HepG2 (cell line): ENCODE measurements at regions not wholly inside any gene's neighbourhood (a gene's known extent, or its start where the extent isn't known, plus 50 kb on each side); places are given as distances from the start of the nearest gene placed in this dataset.

ENCODE experiments used
- ATAC-seq: fragments of 200-7000 bp; cut with Tn5 transposase; 3 replicates; pipeline ENCODE4 v1.9.1; 2020; ENCODE audit warnings: mild to moderate bottlenecking, moderate library complexity
- BruUV-seq: library from RNA; stranded (reverse); fragments of 400-500 nt; replicated peaks from 2 replicates; lab custom pipeline; 2021; lab: Mats Ljungman, UMichigan
- CTCF ChIA-PET: fragments of 300-600 bp; formaldehyde crosslinking; extraction: SDS; loops from one replicate; lab custom pipeline; 2021; ENCODE audit warnings: low total read pairs, inconsistent platforms, low intra/inter-chr PET ratio; lab: Yijun Ruan, JAX
- POLR2A ChIA-PET: fragments of 350-600 bp; sonication (Branson Sonifier 250); formaldehyde crosslinking; loops from one replicate; lab custom pipeline; 2020; ENCODE audit warnings: antibody characterized with exemption, inconsistent platforms; lab: Yijun Ruan, JAX
- DNase-seq: peaks from one replicate; pipeline ENCODE4 v3.0.0-alpha.2; 2015; ENCODE audit warnings: low spot score
- FAIRE-seq: peaks from 3 replicates; lab custom pipeline; 2011; peaks lifted over from hg19 to GRCh38; lab: Jason Lieb, UNC
- H2AFZ ChIP-seq: one replicate; pipeline ENCODE4 v1.6.1; 2011; ENCODE audit warnings: low read length, inconsistent platforms
- H3K27ac ChIP-seq: fragments of 300-600 bp; 3 replicates; pipeline ENCODE4 v1.8.0; 2011; ENCODE audit warnings: mixed run types, mild to moderate bottlenecking, mixed read lengths, low read length, inconsistent platforms; ENCODE audit not compliant: insufficient read depth; ENCODE audit errors: extremely low read length
- H3K27me3 ChIP-seq, 2 experiments: fragments of 200-600 bp in 1 of 2; 2 replicates in 1 of 2; 3 replicates in 1 of 2; pipeline versions ENCODE4 v1.6.0 to v1.8.0; 2011; ENCODE audit warnings: low read length in 2 of 2, mild to moderate bottlenecking in 2 of 2, moderate library complexity in 2 of 2, inconsistent platforms in 1 of 2; ENCODE audit not compliant: insufficient read depth in 2 of 2, control insufficient read depth in 1 of 2
- H3K36me3 ChIP-seq, 2 experiments: fragments of 200-600 bp in 1 of 2; replicated peaks in 1 of 2; 2 replicates in 1 of 2; 3 replicates in 1 of 2; pipeline versions ENCODE4 v1.5.1 to v1.8.0; 2011; ENCODE audit warnings: low read length in 2 of 2, inconsistent platforms in 1 of 2; ENCODE audit not compliant: insufficient read depth in 2 of 2, control insufficient read depth in 1 of 2
- H3K4me1 ChIP-seq: 2 replicates; pipeline ENCODE4 v1.5.1; 2012; ENCODE audit warnings: low read length, inconsistent platforms; ENCODE audit not compliant: insufficient read depth
- H3K4me2 ChIP-seq: 2 replicates; pipeline ENCODE4 v1.6.0; 2011; ENCODE audit warnings: low read depth, low read length, inconsistent platforms
- H3K4me3 ChIP-seq, 3 experiments: fragments of 200-600 bp in 1 of 3; sonication (generic), shearing (Covaris generic) in 1 of 3; replicated peaks in 1 of 3; 2 replicates each; pipeline ENCODE4 v1.5.1; 2011 to 2016; ENCODE audit warnings: low read length in 3 of 3, inconsistent platforms in 2 of 3, low read depth in 2 of 3, mild to moderate bottlenecking in 2 of 3, control low read depth in 1 of 3, mixed read lengths in 1 of 3; ENCODE audit not compliant: insufficient read depth in 1 of 3
- H3K79me2 ChIP-seq: one replicate; pipeline ENCODE4 v1.6.1; 2011; ENCODE audit warnings: low read length, inconsistent platforms; ENCODE audit not compliant: insufficient read depth
- H3K9ac ChIP-seq: 2 replicates; pipeline ENCODE4 v1.6.0; 2011; ENCODE audit warnings: mild to moderate bottlenecking, low read depth, low read length, inconsistent platforms; ENCODE audit not compliant: insufficient read depth
- H3K9me3 ChIP-seq: 2 replicates; pipeline ENCODE4 v1.5.1; 2012; ENCODE audit warnings: mild to moderate bottlenecking, low read length
- H4K20me1 ChIP-seq: 2 replicates; pipeline ENCODE4 v1.6.0; 2011; ENCODE audit warnings: inconsistent platforms, mild to moderate bottlenecking, low read length, moderate library complexity; ENCODE audit not compliant: insufficient read depth
- GABPA ChIP-seq, 2 experiments: IDR thresholded peaks; 2 replicates each; pipeline ENCODE4 v1.6.1; 2011 to 2016; ENCODE audit warnings: low read depth in 2 of 2, low read length in 1 of 2, missing biosample characterization in 1 of 2, missing genetic modification characterization in 1 of 2
- MAF1 ChIP-seq: sonication (generic); formaldehyde crosslinking; IDR thresholded peaks from 2 replicates; pipeline ENCODE4 v1.5.0; 2020; ENCODE audit warnings: missing genetic modification reagents, borderline replicate concordance
- MZF1 ChIP-seq: sonication (generic); formaldehyde crosslinking; IDR thresholded peaks from 2 replicates; pipeline ENCODE4 v1.8.1; 2023; ENCODE audit warnings: mild to moderate bottlenecking, missing genetic modification reagents, borderline replicate concordance
- PHF21A ChIP-seq: sonication (generic); formaldehyde crosslinking; IDR thresholded peaks from 2 replicates; pipeline ENCODE4 v1.5.0; 2020; ENCODE audit warnings: mild to moderate bottlenecking, missing genetic modification reagents
- RARA ChIP-seq: IDR thresholded peaks from 2 replicates; pipeline ENCODE4 v1.6.1; 2016; ENCODE audit warnings: missing genetic modification reagents, missing compliant biosample characterization
- SMAD1 ChIP-seq: sonication (generic); formaldehyde crosslinking; IDR thresholded peaks from 2 replicates; pipeline ENCODE4 v1.4.0; 2020; ENCODE audit warnings: missing genetic modification reagents, low read depth, mild to moderate bottlenecking, borderline replicate concordance
- TCF12 ChIP-seq, 2 experiments: fragments of 450-650 bp in 1 of 2; sonication (generic) in 1 of 2; formaldehyde crosslinking in 1 of 2; IDR thresholded peaks; 2 replicates each; pipeline versions ENCODE4 v1.6.1 to v1.8.0; 2017 to 2022; ENCODE audit warnings: antibody characterized with exemption in 1 of 2, mild to moderate bottlenecking in 1 of 2, missing genetic modification reagents in 1 of 2, moderate library complexity in 1 of 2
- ZBTB38 ChIP-seq: sonication (generic); formaldehyde crosslinking; IDR thresholded peaks from 2 replicates; pipeline ENCODE4 v1.5.1; 2020; ENCODE audit warnings: mild to moderate bottlenecking, missing genetic modification reagents
- ZNF713 ChIP-seq: sonication (generic); formaldehyde crosslinking; IDR thresholded peaks from 2 replicates; pipeline ENCODE4 v1.4.0; 2020; ENCODE audit warnings: mild to moderate bottlenecking, missing genetic modification reagents
- ZNF724P ChIP-seq: sonication (generic); formaldehyde crosslinking; IDR thresholded peaks from 2 replicates; pipeline ENCODE4 v1.8.0; 2022; ENCODE audit warnings: missing genetic modification reagents, borderline replicate concordance
- in situ Hi-C: cut with HindIII; loops from 2 replicates; pipeline ENCODE4 v1.10.0; 2017; ENCODE audit warnings: low pct_unique_long_range_greater_than_20kb; ENCODE audit not compliant: extremely low pct_ligation_motif_present
- intact Hi-C: fragments of 100-400 bp; cut with micrococcal nuclease; formaldehyde crosslinking; loops from one replicate; pipeline ENCODE4 v1.10.0; 2022; ENCODE audit not compliant: unreplicated experiment
- TF ChIP-seq, protein P1 (sequence below): sonication (generic); formaldehyde crosslinking; IDR thresholded peaks from 2 replicates; pipeline ENCODE4 v1.5.0; 2020; ENCODE audit warnings: mild to moderate bottlenecking, missing genetic modification reagents, moderate library complexity
- TF ChIP-seq, protein P2 (sequence below): sonication (generic); formaldehyde crosslinking; IDR thresholded peaks from 2 replicates; pipeline ENCODE4 v1.8.1; 2023; ENCODE audit warnings: mild to moderate bottlenecking, missing genetic modification reagents
- TF ChIP-seq, protein P3 (sequence below): sonication (generic); formaldehyde crosslinking; IDR thresholded peaks from 2 replicates; pipeline ENCODE4 v1.5.1; 2020; ENCODE audit warnings: missing genetic modification reagents, mild to moderate bottlenecking, borderline replicate concordance
- TF ChIP-seq, protein P4 (sequence below): sonication (generic); formaldehyde crosslinking; IDR thresholded peaks from 2 replicates; pipeline ENCODE4 v1.5.0; 2020; ENCODE audit warnings: mild to moderate bottlenecking, low read depth, missing genetic modification reagents, borderline replicate concordance

DNA sequence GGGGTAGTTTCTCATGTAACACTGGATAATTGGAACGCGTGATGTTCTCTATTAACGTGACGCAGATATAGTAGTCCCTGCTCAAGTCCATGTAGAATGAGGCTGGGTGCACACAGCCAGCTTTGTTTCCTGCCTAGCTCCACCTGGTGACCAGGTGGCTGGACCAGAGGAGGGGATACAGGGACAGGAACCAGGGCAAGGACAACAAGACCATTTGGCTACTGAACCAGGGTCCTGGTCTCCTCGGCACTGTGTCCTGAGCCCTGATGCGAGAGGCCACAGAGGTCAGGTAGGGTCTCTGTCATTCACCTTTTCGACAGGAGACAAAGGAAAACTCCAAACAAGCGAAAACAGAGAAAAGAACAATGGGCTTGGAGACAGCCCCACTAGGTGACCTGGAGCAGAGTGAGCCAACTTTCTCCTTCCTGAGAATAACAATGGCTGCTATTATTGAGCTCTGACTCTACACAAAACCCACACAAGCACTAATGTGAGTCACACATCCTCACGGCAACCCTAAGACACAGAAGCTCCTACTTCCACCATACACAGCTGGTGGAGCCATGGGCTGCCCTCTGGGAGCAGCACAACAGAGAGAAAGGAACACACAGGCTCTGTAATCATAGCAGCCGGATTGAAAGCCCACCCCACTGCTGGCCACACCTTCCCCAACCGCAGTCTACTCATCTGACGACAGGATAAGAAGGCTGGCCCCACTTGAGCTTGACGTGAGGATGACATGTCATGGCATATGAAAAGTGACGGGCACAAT is 67.3 kb upstream of the TEX51 start (continued):
- TF ChIP-seq MAF1 (CRISPR knock-in tag) = no peak
- TF ChIP-seq, protein P1, sequence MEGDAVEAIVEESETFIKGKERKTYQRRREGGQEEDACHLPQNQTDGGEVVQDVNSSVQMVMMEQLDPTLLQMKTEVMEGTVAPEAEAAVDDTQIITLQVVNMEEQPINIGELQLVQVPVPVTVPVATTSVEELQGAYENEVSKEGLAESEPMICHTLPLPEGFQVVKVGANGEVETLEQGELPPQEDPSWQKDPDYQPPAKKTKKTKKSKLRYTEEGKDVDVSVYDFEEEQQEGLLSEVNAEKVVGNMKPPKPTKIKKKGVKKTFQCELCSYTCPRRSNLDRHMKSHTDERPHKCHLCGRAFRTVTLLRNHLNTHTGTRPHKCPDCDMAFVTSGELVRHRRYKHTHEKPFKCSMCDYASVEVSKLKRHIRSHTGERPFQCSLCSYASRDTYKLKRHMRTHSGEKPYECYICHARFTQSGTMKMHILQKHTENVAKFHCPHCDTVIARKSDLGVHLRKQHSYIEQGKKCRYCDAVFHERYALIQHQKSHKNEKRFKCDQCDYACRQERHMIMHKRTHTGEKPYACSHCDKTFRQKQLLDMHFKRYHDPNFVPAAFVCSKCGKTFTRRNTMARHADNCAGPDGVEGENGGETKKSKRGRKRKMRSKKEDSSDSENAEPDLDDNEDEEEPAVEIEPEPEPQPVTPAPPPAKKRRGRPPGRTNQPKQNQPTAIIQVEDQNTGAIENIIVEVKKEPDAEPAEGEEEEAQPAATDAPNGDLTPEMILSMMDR = no peak
- TF ChIP-seq RARA (CRISPR knock-in tag) = no peak
- TF ChIP-seq SMAD1 (CRISPR knock-in tag) = no peak
- TF ChIP-seq ZBTB38 (CRISPR knock-in tag) = no peak
- TF ChIP-seq ZNF724P (CRISPR knock-in tag) = no peak

DNA sequence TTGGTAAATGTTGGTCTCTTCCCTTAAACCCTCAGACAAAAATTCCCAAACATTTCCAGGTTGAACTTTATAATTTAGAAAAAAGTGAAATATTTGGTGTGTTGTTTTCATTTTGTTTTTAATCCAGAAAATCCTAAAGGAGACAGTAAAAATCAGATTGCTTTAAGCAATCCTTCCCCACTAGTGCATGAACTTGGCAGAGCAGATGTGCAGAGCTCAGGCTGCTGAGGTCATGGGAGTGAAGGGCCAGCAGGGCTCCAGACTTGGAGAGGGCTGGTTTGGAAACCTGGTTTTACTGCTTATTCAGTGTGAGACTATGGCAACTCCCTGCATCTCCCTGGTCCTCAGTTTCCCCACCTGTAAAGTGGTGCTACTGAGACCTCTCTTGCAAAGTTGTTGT is 66.7 kb upstream of the TEX51 start:
- in situ Hi-C loops = no loop called here
- no peak for ATAC-seq
- no peak overlapping the region for H3K9ac ChIP-seq
- POLR2A ChIA-PET = no interaction called here
- no TSS peak for BruUV-seq
- H3K27me3 ChIP-seq = peaks cover 0 to 23% of the 10 kb centered on the region in 2 experiments; a peak in 3 of 5 replicates
- no peaks in the 10 kb centered on the region for H3K79me2 ChIP-seq
- no peak for FAIRE-seq
- intact Hi-C loops = no loop called here
- H3K4me1 ChIP-seq = no peaks in the 10 kb centered on the region
- H3K36me3 ChIP-seq = no peaks in the 10 kb centered on the region
- no peak overlapping the region for H3K27ac ChIP-seq
- H4K20me1 ChIP-seq = no peaks in the 10 kb centered on the region
- CTCF ChIA-PET = no interaction called here
- no peak for DNase-seq
- H3K4me2 ChIP-seq = no peak overlapping the region
- no peak overlapping the region for H2AFZ ChIP-seq
- no peak overlapping the region for H3K4me3 ChIP-seq
- H3K9me3 ChIP-seq = no peaks in the 10 kb centered on the region
- TF ChIP-seq GABPA (IDR thresholded peaks at IDR 0.05; ENCODE audit: low read depth, low read length) (no peak), GABPA (CRISPR knock-in tag; IDR thresholded peaks at IDR 0.05; ENCODE audit: low read depth) (no peak), ZNF713 (CRISPR knock-in tag) (no peak), MZF1 (CRISPR knock-in tag) (no peak), TCF12 (IDR thresholded peaks at IDR 0.05) (no peak), TCF12 (CRISPR knock-in tag; IDR thresholded peaks at IDR 0.05) (no peak), PHF21A (no peak)
- TF ChIP-seq, protein P2, sequence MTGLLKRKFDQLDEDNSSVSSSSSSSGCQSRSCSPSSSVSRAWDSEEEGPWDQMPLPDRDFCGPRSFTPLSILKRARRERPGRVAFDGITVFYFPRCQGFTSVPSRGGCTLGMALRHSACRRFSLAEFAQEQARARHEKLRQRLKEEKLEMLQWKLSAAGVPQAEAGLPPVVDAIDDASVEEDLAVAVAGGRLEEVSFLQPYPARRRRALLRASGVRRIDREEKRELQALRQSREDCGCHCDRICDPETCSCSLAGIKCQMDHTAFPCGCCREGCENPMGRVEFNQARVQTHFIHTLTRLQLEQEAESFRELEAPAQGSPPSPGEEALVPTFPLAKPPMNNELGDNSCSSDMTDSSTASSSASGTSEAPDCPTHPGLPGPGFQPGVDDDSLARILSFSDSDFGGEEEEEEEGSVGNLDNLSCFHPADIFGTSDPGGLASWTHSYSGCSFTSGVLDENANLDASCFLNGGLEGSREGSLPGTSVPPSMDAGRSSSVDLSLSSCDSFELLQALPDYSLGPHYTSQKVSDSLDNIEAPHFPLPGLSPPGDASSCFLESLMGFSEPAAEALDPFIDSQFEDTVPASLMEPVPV = no peak
- TF ChIP-seq, protein P3, sequence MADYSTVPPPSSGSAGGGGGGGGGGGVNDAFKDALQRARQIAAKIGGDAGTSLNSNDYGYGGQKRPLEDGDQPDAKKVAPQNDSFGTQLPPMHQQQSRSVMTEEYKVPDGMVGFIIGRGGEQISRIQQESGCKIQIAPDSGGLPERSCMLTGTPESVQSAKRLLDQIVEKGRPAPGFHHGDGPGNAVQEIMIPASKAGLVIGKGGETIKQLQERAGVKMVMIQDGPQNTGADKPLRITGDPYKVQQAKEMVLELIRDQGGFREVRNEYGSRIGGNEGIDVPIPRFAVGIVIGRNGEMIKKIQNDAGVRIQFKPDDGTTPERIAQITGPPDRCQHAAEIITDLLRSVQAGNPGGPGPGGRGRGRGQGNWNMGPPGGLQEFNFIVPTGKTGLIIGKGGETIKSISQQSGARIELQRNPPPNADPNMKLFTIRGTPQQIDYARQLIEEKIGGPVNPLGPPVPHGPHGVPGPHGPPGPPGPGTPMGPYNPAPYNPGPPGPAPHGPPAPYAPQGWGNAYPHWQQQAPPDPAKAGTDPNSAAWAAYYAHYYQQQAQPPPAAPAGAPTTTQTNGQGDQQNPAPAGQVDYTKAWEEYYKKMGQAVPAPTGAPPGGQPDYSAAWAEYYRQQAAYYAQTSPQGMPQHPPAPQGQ (CRISPR knock-in tag) = no peak
- TF ChIP-seq, protein P4, sequence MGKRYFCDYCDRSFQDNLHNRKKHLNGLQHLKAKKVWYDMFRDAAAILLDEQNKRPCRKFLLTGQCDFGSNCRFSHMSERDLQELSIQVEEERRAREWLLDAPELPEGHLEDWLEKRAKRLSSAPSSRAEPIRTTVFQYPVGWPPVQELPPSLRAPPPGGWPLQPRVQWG (CRISPR knock-in tag) = no peak
